ENCODE measurements at regions not wholly inside any gene's neighbourhood (a gene's known extent, or its start where the extent isn't known, plus 50 kb on each side); places are given as distances from the start of the nearest gene placed in this dataset.

- no peak for TF ChIP-seq CTCF (optimal IDR thresholded peaks at IDR 0.05 in 1 of 3, IDR thresholded peaks at IDR 0.05 in 1 of 3, conservative IDR thresholded peaks at IDR 0.05 in 1 of 3; ENCODE audit: extremely low read depth in 1 of 3, insufficient read depth in 2 of 3, low read length in 3 of 3)
- no peak for TF ChIP-seq EZH2 (IDR thresholded peaks at IDR 0.05; ENCODE audit: low read length)
Measured at GRCh38 chr11:130616573-130616972, 168.1 kb downstream of the ADAMTS15 start.
